A549 (cell line): ENCODE measurements at regions not wholly inside any gene's neighbourhood (a gene's known extent, or its start where the extent isn't known, plus 50 kb on each side); places are given as distances from the start of the nearest gene placed in this dataset.

Experiments used
- ATAC-seq, 2 experiments: fragments of 200-7000 bp in 1 of 2; fragments of >200 bp in 1 of 2; cut with Nextera tagmentation in 1 of 2; cut with Tn5 transposase in 1 of 2; 3 replicates each; pipeline versions ENCODE4 v1.8.0 to v1.9.1; 2018 to 2020; ENCODE audit warnings: mild to moderate bottlenecking in 1 of 2, moderate library complexity in 1 of 2
- CTCF ChIA-PET: fragments of 300-600 bp; sonication (Branson Sonifier 250); formaldehyde crosslinking; extraction: SDS; loops from one replicate; lab custom pipeline; 2021; ENCODE audit warnings: antibody characterized with exemption, inconsistent platforms; lab: Yijun Ruan, JAX
- POLR2A ChIA-PET: fragments of 350-600 bp; formaldehyde crosslinking; extraction: SDS; loops from one replicate; lab custom pipeline; 2021; ENCODE audit warnings: antibody characterized with exemption, inconsistent platforms; lab: Yijun Ruan, JAX
- DNase-seq, 2 experiments: peaks; one replicate each; pipeline versions ENCODE4 v3.0.0 to v3.0.0-alpha.2; 2011 to 2016; ENCODE audit warnings: low read depth in 1 of 2, low spot score in 1 of 2
- FAIRE-seq: peaks from 2 replicates; lab custom pipeline; 2011; peaks lifted over from hg19 to GRCh38; lab: Jason Lieb, UNC
- H3K27ac ChIP-seq, 2 experiments: fragments of >200 bp; sonication (Bioruptor Twin); formaldehyde crosslinking; 3 replicates each; pipeline ENCODE4 v1.5.1; 2016 to 2017
- H3K4me1 ChIP-seq: fragments of >200 bp; sonication (Bioruptor Twin); formaldehyde crosslinking; 3 replicates; pipeline ENCODE4 v1.6.1; 2016
- H3K4me2 ChIP-seq: fragments of >200 bp; sonication (Bioruptor Twin); formaldehyde crosslinking; 3 replicates; pipeline ENCODE4 v1.6.1; 2016
- H3K4me3 ChIP-seq: fragments of >200 bp; sonication (Bioruptor Twin); formaldehyde crosslinking; 3 replicates; pipeline ENCODE4 v1.5.1; 2016
- H3K9me3 ChIP-seq: fragments of >200 bp; sonication (Bioruptor Twin); formaldehyde crosslinking; 3 replicates; pipeline ENCODE4 v1.6.1; 2016
- BHLHE40 ChIP-seq: IDR thresholded peaks from 2 replicates; pipeline ENCODE4 v1.6.1; 2012; ENCODE audit warnings: low read depth, low read length, inconsistent platforms
- CBX8 ChIP-seq: fragments of 200-600 bp; sonication (generic); IDR thresholded peaks from 2 replicates; pipeline ENCODE4 v1.6.1; 2016
- CHD4 ChIP-seq: fragments of 200-600 bp; sonication (generic); IDR thresholded peaks from 2 replicates; pipeline ENCODE4 v1.6.1; 2016; ENCODE audit warnings: antibody characterized with exemption, mild to moderate bottlenecking, borderline replicate concordance
- FOSB ChIP-seq: fragments of 250-450 bp; sonication (Bioruptor Pico); IDR thresholded peaks from 2 replicates; pipeline ENCODE4 v1.5.0; 2020; ENCODE audit warnings: mild to moderate bottlenecking, moderate library complexity
- FOSL2 ChIP-seq, 2 experiments: fragments of 450-650 bp in 1 of 2; fragments of >200 bp in 1 of 2; sonication (Bioruptor Twin) in 1 of 2; formaldehyde crosslinking; IDR thresholded peaks; 2 replicates each; pipeline versions ENCODE4 v1.5.0 to v1.6.1; 2016 to 2020; ENCODE audit warnings: mild to moderate bottlenecking in 1 of 2, moderate library complexity in 1 of 2
- GATA3 ChIP-seq: IDR thresholded peaks from 2 replicates; pipeline ENCODE4 v1.6.1; 2012; ENCODE audit warnings: borderline replicate concordance
- HDAC2 ChIP-seq: fragments of 200-600 bp; sonication (generic); IDR thresholded peaks from 2 replicates; pipeline ENCODE4 v1.6.1; 2016
- HOXA7 ChIP-seq: fragments of 250-450 bp; sonication (Bioruptor Pico); IDR thresholded peaks from 2 replicates; pipeline ENCODE4 v1.5.0; 2020; ENCODE audit warnings: mild to moderate bottlenecking, moderate library complexity
- MAFK ChIP-seq: fragments of 450-650 bp; IDR thresholded peaks from 2 replicates; pipeline ENCODE4 v1.6.1; 2014; ENCODE audit not compliant: partially characterized antibody
- NFE2L2 ChIP-seq: fragments of 150-350 bp; conservative IDR thresholded peaks from 2 replicates; pipeline ENCODE4 v1.6.1; 2014; ENCODE audit warnings: low read length
- NPAS2 ChIP-seq: fragments of 250-450 bp; sonication (Bioruptor Pico); IDR thresholded peaks from 2 replicates; pipeline ENCODE4 v1.8.0; 2022; ENCODE audit warnings: mild to moderate bottlenecking, moderate library complexity, borderline replicate concordance
- RAD21 ChIP-seq, 2 experiments: fragments of >200 bp in 1 of 2; sonication (Bioruptor Twin) in 1 of 2; formaldehyde crosslinking in 1 of 2; IDR thresholded peaks in 1 of 2; conservative IDR thresholded peaks in 1 of 2; 2 replicates in 1 of 2; 3 replicates in 1 of 2; pipeline ENCODE4 v1.6.1; 2012 to 2018; ENCODE audit warnings: inconsistent platforms in 1 of 2
- TP53 ChIP-seq: fragments of 250-450 bp; sonication (Bioruptor Pico); IDR thresholded peaks from 2 replicates; pipeline ENCODE4 v1.5.0; 2021; ENCODE audit warnings: mild to moderate bottlenecking, moderate library complexity
- ZC3H11A ChIP-seq: fragments of 450-650 bp; IDR thresholded peaks from 2 replicates; pipeline ENCODE4 v1.6.1; 2014; ENCODE audit warnings: antibody characterized with exemption, mild to moderate bottlenecking
- whole genome bisulfite sequencing: methylation state at CpG from one replicate; pipeline ENCODE4 v1.1.6; 2017; ENCODE audit errors: missing lambda C conversion rate; 5-methylcytosine and 5-hydroxymethylcytosine counted together
- TF ChIP-seq, protein P1 (sequence below): IDR thresholded peaks from 2 replicates; pipeline ENCODE4 v1.6.1; 2012
- TF ChIP-seq, protein P2 (sequence below): IDR thresholded peaks from 2 replicates; pipeline ENCODE4 v1.6.1; 2012
- TF ChIP-seq, protein P3 (sequence below): fragments of 150-350 bp; IDR thresholded peaks from 2 replicates; pipeline ENCODE4 v1.6.1; 2014; ENCODE audit warnings: low read depth, mild to moderate bottlenecking, low read length
- TF ChIP-seq, protein P4 (sequence below): fragments of 250-450 bp; sonication (Bioruptor Pico); IDR thresholded peaks from 2 replicates; pipeline ENCODE4 v1.5.0; 2021; ENCODE audit warnings: mild to moderate bottlenecking, moderate library complexity, borderline replicate concordance
- TF ChIP-seq, protein P5 (sequence below): fragments of 450-650 bp; IDR thresholded peaks from 2 replicates; pipeline ENCODE4 v1.6.1; 2014; ENCODE audit warnings: antibody characterized with exemption

DNA sequence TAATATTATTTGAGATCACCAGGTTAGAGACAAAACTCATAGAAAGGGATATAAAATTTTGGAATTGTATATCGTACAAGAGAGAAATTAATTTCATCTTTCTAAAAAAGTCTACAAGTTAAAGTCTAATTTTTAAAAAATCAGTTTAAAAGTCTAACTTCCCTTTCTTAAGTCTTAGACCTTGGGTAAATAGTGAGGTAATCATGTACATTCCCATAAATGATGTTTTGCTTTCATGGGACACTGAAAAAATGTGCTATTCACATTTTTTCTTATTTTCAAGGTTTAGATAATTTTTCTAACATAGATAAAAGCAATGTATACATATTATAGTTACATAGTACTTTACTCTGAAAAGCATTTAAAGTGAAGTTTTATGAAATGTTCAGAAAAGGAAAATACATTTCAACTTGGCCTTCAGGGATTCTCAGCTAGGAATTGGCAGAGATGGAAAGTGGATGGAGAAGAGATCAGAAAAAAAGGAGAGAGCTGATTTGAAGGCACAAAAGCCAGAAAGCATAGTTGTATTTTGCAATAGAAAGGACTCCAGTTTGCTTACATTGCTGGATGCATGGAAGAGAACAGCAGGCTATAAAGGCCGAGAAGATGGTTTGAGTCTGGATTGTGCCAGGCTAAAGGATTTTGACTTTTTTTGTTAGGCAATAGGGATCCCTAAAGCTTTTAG is 194.0 kb downstream of the CASP12 start:
- POLR2A ChIA-PET: no interaction called here
- H3K9me3 ChIP-seq: no peaks in the 10 kb centered on the region
- H3K4me1 ChIP-seq: no peaks in the 10 kb centered on the region
- TF ChIP-seq HOXA7 (CRISPR knock-in tag) (no peak), NPAS2 (CRISPR knock-in tag) (no peak), RAD21 (conservative IDR thresholded peaks at IDR 0.05 in 1 of 2, IDR thresholded peaks at IDR 0.05 in 1 of 2) (no peak)
- TF ChIP-seq, protein P1, sequence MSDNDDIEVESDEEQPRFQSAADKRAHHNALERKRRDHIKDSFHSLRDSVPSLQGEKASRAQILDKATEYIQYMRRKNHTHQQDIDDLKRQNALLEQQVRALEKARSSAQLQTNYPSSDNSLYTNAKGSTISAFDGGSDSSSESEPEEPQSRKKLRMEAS: no peak
- DNase-seq (no peak), ATAC-seq (no peak), FAIRE-seq (no peak)
- H3K4me3 ChIP-seq: no peak overlapping the region
- whole genome bisulfite sequencing: 85% methylated on average over 2 of the region's 2 CpGs
- CTCF ChIA-PET: no interaction called here
- H3K4me2 ChIP-seq: no peak overlapping the region
- H3K27ac ChIP-seq: no peak overlapping the region

DNA sequence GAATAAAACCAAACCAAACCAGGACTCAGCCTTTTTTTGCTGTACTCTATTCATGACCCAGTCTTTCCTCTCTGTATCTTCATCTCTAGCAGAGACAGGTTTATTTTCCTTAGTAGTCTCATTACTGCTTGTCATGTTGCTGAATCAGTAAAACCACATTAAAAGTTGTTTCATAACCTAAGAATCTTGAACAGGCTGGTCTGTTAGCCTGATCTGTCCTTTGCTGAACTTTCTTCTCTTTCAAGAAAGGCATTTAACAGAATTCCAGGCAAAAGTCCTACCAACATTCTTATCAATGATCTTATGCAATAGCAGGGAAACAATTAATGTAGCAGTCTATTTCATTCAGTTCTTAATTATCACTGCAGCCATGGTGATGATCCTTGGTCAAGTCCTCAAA is 197.7 kb downstream of the CASP12 start:
- no peak overlapping the region for H3K4me2 ChIP-seq
- FAIRE-seq (no peak), DNase-seq (no peak), ATAC-seq (no peak)
- TF ChIP-seq GATA3: no peak
- TF ChIP-seq TP53: no peak
- TF ChIP-seq ZC3H11A: no peak
- TF ChIP-seq MAFK: no peak
- TF ChIP-seq, protein P2, sequence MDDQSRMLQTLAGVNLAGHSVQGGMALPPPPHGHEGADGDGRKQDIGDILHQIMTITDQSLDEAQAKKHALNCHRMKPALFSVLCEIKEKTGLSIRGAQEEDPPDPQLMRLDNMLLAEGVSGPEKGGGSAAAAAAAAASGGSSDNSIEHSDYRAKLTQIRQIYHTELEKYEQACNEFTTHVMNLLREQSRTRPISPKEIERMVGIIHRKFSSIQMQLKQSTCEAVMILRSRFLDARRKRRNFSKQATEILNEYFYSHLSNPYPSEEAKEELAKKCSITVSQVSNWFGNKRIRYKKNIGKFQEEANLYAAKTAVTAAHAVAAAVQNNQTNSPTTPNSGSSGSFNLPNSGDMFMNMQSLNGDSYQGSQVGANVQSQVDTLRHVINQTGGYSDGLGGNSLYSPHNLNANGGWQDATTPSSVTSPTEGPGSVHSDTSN: no peak
- TF ChIP-seq, protein P3, sequence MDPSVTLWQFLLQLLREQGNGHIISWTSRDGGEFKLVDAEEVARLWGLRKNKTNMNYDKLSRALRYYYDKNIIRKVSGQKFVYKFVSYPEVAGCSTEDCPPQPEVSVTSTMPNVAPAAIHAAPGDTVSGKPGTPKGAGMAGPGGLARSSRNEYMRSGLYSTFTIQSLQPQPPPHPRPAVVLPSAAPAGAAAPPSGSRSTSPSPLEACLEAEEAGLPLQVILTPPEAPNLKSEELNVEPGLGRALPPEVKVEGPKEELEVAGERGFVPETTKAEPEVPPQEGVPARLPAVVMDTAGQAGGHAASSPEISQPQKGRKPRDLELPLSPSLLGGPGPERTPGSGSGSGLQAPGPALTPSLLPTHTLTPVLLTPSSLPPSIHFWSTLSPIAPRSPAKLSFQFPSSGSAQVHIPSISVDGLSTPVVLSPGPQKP: no peak
- TF ChIP-seq RAD21 (conservative IDR thresholded peaks at IDR 0.05 in 1 of 2, IDR thresholded peaks at IDR 0.05 in 1 of 2): no peak
- no peak for TF ChIP-seq NFE2L2
- TF ChIP-seq HDAC2: no peak
- TF ChIP-seq, protein P4, sequence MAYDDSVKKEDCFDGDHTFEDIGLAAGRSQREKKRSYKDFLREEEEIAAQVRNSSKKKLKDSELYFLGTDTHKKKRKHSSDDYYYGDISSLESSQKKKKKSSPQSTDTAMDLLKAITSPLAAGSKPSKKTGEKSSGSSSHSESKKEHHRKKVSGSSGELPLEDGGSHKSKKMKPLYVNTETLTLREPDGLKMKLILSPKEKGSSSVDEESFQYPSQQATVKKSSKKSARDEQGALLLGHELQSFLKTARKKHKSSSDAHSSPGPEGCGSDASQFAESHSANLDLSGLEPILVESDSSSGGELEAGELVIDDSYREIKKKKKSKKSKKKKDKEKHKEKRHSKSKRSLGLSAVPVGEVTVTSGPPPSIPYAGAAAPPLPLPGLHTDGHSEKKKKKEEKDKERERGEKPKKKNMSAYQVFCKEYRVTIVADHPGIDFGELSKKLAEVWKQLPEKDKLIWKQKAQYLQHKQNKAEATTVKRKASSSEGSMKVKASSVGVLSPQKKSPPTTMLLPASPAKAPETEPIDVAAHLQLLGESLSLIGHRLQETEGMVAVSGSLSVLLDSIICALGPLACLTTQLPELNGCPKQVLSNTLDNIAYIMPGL (CRISPR knock-in tag): no peak
- no peak for TF ChIP-seq FOSL2 (IDR thresholded peaks at IDR 0.05)
- no peak for TF ChIP-seq FOSL2 (CRISPR knock-in tag; IDR thresholded peaks at IDR 0.05)
- TF ChIP-seq, protein P5, sequence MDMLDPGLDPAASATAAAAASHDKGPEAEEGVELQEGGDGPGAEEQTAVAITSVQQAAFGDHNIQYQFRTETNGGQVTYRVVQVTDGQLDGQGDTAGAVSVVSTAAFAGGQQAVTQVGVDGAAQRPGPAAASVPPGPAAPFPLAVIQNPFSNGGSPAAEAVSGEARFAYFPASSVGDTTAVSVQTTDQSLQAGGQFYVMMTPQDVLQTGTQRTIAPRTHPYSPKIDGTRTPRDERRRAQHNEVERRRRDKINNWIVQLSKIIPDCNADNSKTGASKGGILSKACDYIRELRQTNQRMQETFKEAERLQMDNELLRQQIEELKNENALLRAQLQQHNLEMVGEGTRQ: no peak
- H3K4me1 ChIP-seq: no peaks in the 10 kb centered on the region
- CTCF ChIA-PET: no interaction called here
- POLR2A ChIA-PET: no interaction called here
- no peak overlapping the region for H3K4me3 ChIP-seq
- no peak overlapping the region for H3K27ac ChIP-seq
- H3K9me3 ChIP-seq: no peaks in the 10 kb centered on the region

DNA sequence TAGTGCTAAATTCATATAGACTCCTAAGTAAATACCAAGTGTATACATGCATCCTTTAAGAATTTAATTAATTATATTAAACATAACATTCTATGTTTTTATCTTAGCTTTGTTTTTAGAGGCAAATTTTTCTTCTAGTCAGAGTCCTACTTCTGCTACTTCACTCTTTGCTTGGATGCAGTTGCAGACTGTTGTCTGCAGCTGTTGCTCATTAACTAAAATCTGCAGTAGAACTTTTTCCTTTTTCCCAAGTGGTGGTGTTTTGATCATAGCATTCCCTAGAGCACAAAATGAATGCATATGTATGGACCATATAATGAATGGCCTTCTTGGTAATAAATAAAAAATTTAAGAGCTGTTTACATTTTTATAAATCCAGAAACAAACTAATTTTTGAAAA is 198.3 kb downstream of the CASP12 start:
- CTCF ChIA-PET: no interaction called here
- H3K4me3 ChIP-seq: no peak overlapping the region
- no peak for ATAC-seq
- POLR2A ChIA-PET: no interaction called here
- H3K27ac ChIP-seq: no peak overlapping the region
- TF ChIP-seq, protein P5: no peak
- no peak for TF ChIP-seq CBX8
- TF ChIP-seq BHLHE40: no peak
- no peak for TF ChIP-seq CHD4
- TF ChIP-seq FOSB (CRISPR knock-in tag): no peak
- no peak overlapping the region for H3K4me2 ChIP-seq
- no peak for DNase-seq
- no peak for FAIRE-seq
- H3K4me1 ChIP-seq: no peaks in the 10 kb centered on the region
- H3K9me3 ChIP-seq: no peaks in the 10 kb centered on the region
